GM19452 (cell line): ENCODE measurements at regions not wholly inside any gene's neighbourhood (a gene's known extent, or its start where the extent isn't known, plus 50 kb on each side); places are given as distances from the start of the nearest gene placed in this dataset.
"Not testable (repeated sequence)": the region's sequence is repeated elsewhere in the genome, so short reads cannot be mapped to it uniquely, and the experiment has no call there.

Experiments used
- ATAC-seq: cut with Tn5 transposase; IDR thresholded peaks from one replicate; pipeline ENCODE4 v1.9.1; 2021; ENCODE audit not compliant: unreplicated experiment

DNA sequence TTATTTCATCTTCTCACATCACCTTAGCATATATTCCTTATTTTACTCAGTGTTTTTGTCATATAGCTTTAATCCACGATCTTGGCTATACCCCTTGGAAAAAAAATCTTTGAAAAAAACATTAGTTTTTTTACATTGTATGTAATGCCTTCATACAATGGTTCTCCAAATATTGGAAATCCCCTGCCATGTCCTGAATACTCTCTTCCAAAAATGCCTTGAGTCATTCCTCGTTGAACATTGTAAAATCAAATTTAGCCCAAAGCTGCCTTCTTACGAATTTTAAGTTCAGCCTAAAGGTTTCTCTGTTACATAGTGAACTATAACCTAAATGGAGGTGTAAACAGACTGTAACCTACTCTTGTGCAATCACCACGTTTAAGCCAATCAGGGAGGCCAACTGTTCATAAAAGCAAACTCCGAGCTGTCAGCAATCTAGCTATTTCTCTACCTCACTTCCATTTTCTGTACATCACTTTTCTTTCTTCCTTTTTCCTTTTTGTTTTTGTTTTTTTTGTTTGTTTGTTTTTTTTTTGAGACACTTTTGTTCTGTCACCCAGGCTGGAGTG is 140.1 kb downstream of the ANXA2 start:
- no peak for ATAC-seq

- no peak for ATAC-seq
Observed at GRCh38 chr15:60259469-60259868, 138.3 kb downstream of the ANXA2 start.

DNA sequence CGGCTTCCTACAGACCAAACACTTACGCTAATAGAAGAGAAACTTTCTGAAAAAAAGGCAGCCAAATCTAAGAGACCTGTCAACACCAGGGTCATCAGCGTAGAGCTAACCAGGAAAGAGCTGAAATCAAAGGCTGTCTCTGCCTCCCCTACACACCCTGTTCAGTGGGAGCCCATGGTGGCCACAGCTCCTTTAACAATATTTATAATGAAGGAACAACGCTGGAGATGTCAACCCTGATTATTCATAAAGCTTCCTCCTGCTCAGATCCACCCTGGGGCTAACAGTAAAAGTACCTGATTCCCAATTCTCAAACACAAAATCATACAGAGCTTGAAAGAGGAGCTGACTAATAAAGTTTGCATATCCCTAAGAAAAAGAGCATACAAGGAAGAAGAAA is 133.7 kb downstream of the ANXA2 start:
- ATAC-seq = no peak

GRCh38 chr15:60264566-60264965 is 133.2 kb downstream of the ANXA2 start:
- ATAC-seq = no peak

DNA sequence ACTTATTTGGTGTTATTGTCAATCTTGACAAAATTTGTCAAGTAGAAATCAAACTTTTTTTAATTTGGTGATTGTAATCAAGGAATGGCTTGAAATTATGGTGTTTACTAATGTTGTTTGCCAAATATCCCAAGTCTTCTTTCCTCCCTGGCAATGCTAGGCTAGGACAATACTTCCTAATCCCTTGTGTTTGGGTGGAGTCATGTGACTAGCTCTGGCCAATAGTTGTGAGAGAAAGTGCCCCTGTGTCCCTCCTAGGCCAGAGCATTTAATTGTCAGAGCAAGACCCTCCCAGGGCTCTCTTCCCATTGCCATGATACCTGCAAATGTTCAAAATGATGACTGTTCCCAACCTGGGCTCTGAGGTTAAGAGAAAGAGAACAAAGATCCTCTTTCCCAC is 132.7 kb downstream of the ANXA2 start:
- ATAC-seq = no peak

DNA sequence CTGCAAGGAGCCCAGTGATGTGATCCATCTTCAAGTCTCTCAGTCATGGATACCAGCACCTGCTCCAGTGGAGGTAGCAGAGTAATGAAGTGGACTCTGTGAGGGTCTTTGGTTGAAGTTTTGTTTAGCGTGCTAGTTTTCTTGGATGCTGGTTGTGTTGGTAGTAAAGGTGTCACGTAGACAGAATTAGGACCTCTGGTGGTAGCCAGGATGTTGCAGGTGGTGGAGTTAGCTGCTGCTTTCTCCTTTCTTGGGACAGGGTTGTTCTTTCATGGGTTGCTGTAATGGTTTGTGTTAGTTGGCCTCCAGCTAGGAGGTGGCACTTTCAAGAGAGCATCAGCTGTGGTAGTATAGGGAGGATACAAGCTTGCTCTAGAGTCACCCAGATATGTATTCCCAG is 125.2 kb downstream of the ANXA2 start:
- ATAC-seq = no peak

DNA sequence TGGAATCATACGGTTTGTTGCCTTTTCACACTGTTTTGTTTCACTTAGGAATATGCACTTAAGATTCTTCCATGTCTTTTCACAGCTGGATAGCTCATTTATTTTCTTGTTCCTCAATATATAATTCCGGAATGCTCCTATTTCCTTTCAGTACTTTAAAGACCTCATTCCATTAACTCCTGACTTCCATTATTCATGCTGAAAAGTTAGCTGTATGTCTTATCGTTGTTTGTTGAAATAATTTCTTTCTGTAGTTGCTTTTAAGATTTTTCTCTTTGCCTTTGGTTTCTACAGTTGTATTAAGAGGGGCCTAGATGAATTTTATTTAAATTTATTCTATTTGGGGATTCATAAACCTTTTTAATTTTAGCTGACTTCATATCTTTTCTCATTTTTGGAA is 122.2 kb downstream of the ANXA2 start:
- no peak for ATAC-seq

DNA sequence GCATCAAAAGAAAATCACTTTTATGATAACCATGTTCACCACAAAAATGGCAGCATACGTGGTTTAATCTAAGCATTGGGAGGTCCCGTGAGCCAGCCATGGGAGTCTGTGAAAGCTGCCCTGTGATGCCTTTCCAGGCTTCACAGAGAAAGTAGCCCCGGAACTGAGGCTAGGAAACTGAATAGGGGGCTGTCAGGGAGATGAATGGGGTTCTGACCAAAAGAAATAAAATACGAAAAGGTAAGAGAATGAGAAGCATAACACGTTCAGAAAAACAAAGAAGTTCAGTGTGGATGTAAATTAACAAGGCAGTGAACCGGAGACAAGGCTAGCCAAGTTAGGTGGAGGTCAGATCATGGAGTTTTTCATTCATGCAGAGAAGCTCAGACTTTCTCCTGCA is 118.9 kb downstream of the ANXA2 start:
- no peak for ATAC-seq

DNA sequence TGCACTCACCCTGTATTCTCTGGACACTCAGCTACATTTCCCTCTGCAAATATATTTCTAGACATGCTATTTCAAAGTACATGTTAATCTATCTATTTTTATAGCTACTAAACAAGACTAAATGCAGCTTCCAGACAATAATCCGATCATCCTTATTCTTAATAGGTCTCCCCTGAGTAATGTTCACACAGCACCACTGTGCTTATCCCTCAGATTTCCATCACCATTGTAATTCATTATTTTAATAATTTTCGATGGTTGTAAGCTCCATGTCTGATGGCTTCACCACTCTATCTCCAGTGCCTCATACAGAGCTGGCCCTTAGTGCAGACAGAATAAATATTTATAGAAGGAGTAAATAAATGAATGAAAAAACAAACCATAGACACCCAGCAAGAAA is 117.5 kb downstream of the ANXA2 start:
- ATAC-seq = no peak

DNA sequence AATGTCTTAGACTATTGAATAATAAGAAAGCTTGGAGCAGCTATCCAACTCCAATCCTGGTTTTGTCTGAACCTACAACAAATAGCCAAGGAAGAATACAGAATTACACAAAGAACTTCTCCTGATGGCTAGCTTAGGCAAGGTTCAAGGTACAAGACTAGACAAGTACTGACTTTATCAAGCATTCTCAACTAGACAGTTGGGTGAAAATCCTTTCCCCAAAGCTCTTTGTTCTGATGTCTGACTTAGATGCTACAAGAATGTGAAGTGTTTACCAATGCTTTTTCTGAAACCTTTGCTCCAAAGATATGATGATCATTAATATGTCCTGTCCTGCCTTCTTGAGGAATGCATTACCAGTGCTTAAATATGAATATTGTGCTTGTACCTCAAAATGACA is 113.8 kb downstream of the ANXA2 start:
- ATAC-seq = no peak

GRCh38 chr15:60295901-60296300 is 101.9 kb downstream of the ANXA2 start:
- not testable (repeated sequence) for ATAC-seq

DNA sequence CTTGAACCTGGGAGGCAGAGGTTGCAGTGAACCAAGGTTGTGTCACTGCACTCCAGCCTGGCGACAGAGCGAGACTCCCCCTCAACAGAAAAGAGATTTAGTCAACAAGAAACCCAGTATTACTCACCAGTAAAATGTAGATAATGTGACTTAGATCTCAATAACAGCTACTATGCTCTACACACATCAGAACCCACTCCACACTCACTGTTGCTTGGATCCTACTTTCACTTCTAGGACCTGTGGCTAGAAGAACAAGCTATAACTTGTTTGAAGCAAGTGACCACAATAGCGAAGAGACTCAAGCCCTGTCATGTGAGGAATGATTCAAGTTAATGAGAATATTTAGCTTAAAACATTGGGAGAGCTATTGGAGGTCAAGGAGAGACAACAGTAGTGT is 100.7 kb downstream of the ANXA2 start:
- ATAC-seq = no peak
